Natural killer cell (primary cell): ENCODE measurements at regions not wholly inside any gene's neighbourhood (a gene's known extent, or its start where the extent isn't known, plus 50 kb on each side); places are given as distances from the start of the nearest gene placed in this dataset.

Source experiments
- ATAC-seq, 3 donors: fragments of 150-1000 bp in 2 of 3; fragments of 200-7000 bp in 1 of 3; cut with Tn5 transposase; 1 replicate in 1 of 3; 2 replicates in 2 of 3; pipeline ENCODE4 v1.10.0; 2021; ENCODE audit warnings: mild to moderate bottlenecking in 2 of 3, moderate library complexity in 2 of 3
- DNase-seq, 2 donors: peaks; one replicate each; pipeline versions ENCODE4 v3.0.0 to v3.0.0-alpha.2; 2013 to 2021; ENCODE audit warnings: mixed read lengths in 1 of 2
- H3K27ac ChIP-seq: one replicate; pipeline ENCODE4 v1.5.1; 2013; ENCODE audit warnings: mild to moderate bottlenecking, low read length
- H3K27me3 ChIP-seq: one replicate; pipeline ENCODE4 v1.6.1; 2013; ENCODE audit warnings: low read length; ENCODE audit not compliant: control insufficient read depth, insufficient read depth
- H3K36me3 ChIP-seq: one replicate; pipeline ENCODE4 v1.6.1; 2013; ENCODE audit warnings: low read length; ENCODE audit not compliant: control insufficient read depth, insufficient read depth
- H3K4me1 ChIP-seq: one replicate; pipeline ENCODE4 v1.6.1; 2013; ENCODE audit warnings: low read length; ENCODE audit not compliant: control insufficient read depth, insufficient read depth
- H3K4me3 ChIP-seq: one replicate; pipeline ENCODE4 v1.5.1; 2013; ENCODE audit warnings: low read length
- H3K9me3 ChIP-seq: one replicate; pipeline ENCODE4 v1.6.1; 2013; ENCODE audit warnings: low read length; ENCODE audit not compliant: control insufficient read depth, insufficient read depth
- H3K27ac Mint-ChIP-seq, 2 donors: one replicate each; pipeline ENCODE4 v1.8.0; 2022; ENCODE audit warnings: mild to moderate bottlenecking in 2 of 2, mixed read lengths in 2 of 2, moderate library complexity in 1 of 2
- H3K27me3 Mint-ChIP-seq, 2 donors: one replicate each; pipeline ENCODE4 v1.8.0; 2022; ENCODE audit warnings: low read depth in 2 of 2, mixed read lengths in 2 of 2
- H3K36me3 Mint-ChIP-seq: one replicate; pipeline ENCODE4 v1.8.0; 2022; ENCODE audit warnings: mixed read lengths
- H3K4me1 Mint-ChIP-seq, 2 donors: one replicate each; pipeline ENCODE4 v1.8.0; 2022; ENCODE audit warnings: mixed read lengths in 2 of 2
- H3K4me3 Mint-ChIP-seq: one replicate; pipeline ENCODE4 v1.8.0; 2022; ENCODE audit warnings: mild to moderate bottlenecking, moderate library complexity, mixed read lengths
- H3K9me3 Mint-ChIP-seq, 2 donors: one replicate each; pipeline ENCODE4 v1.8.0; 2022; ENCODE audit warnings: mixed read lengths in 2 of 2
- CTCF ChIP-seq: fragments of 200-600 bp; IDR thresholded peaks from one replicate; pipeline ENCODE4 v1.8.0; 2022; ENCODE audit warnings: antibody characterized with exemption
- WGBS: methylation state at CpG from one replicate; pipeline ENCODE4 v1.1.7; 2013; ENCODE audit warnings: missing lambda C conversion rate; ENCODE audit not compliant: insufficient coverage; 5-methylcytosine and 5-hydroxymethylcytosine counted together
- intact Hi-C: fragments of 100-400 bp; cut with micrococcal nuclease; formaldehyde crosslinking; loops from one replicate; pipeline ENCODE4 v1.14.2; 2022

DNA sequence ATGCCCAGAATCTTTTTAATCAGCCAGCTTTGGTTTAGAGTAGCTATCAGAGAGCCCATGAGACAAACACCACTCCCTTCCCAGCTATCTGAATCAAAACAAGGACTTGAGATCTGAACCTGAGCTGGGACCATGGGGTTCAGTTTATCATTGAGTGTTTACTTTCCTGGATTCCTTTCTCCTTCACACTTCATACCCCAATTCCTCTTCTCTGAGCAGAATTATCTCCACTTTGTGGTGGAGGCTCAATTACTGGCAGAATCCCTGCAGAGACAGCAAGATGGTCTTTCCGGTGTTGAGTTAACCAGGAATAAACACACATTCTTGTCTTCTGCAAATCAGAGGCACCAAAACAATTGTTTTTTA, 102.4 kb downstream of the RPL22L1 start:
- WGBS = 100% methylated on average over 1 of the region's 1 CpG
- Mint-ChIP-seq H3K36me3 (no peaks in the 10 kb centered on the region), H3K27ac (no peak overlapping the region), H3K27me3 (no peaks in the 10 kb centered on the region), H3K4me3 (no peak overlapping the region), H3K9me3 (no peaks in the 10 kb centered on the region), H3K4me1 (peaks cover 35 to 39% of the 10 kb centered on the region in 2 donors)
- Histone ChIP-seq H3K4me1 (peaks cover 24% of the 10 kb centered on the region), H3K4me3 (no peak overlapping the region), H3K9me3 (no peaks in the 10 kb centered on the region), H3K36me3 (no peaks in the 10 kb centered on the region), H3K27me3 (no peaks in the 10 kb centered on the region), H3K27ac (no peak overlapping the region)
- intact Hi-C loops = no loop called here
- no peak for DNase-seq
- ATAC-seq = no peak
- TF ChIP-seq CTCF = no peak

- no peaks in the 10 kb centered on the region for H3K27me3 Mint-ChIP-seq
- peaks cover 35 to 39% of the 10 kb centered on the region in 2 donors for H3K4me1 Mint-ChIP-seq
- Histone ChIP-seq H3K27ac (no peak overlapping the region), H3K4me3 (no peak overlapping the region), H3K27me3 (no peaks in the 10 kb centered on the region), H3K36me3 (no peaks in the 10 kb centered on the region), H3K9me3 (no peaks in the 10 kb centered on the region), H3K4me1 (peaks cover 24% of the 10 kb centered on the region)
- no peak for ATAC-seq
- H3K9me3 Mint-ChIP-seq = no peaks in the 10 kb centered on the region
- peak overlapping the region in 1 of 2 donors; percentile 1 for H3K27ac Mint-ChIP-seq
- DNase-seq = no peak
- H3K36me3 Mint-ChIP-seq = no peaks in the 10 kb centered on the region
- 74% methylated on average over 4 of the region's 4 CpGs for WGBS
- H3K4me3 Mint-ChIP-seq = peak overlapping the region; percentile 32
- TF ChIP-seq CTCF = no peak
- intact Hi-C loops = no loop called here
Measured at GRCh38 chr3:170766823-170767575, 103.0 kb downstream of the RPL22L1 start.

DNA sequence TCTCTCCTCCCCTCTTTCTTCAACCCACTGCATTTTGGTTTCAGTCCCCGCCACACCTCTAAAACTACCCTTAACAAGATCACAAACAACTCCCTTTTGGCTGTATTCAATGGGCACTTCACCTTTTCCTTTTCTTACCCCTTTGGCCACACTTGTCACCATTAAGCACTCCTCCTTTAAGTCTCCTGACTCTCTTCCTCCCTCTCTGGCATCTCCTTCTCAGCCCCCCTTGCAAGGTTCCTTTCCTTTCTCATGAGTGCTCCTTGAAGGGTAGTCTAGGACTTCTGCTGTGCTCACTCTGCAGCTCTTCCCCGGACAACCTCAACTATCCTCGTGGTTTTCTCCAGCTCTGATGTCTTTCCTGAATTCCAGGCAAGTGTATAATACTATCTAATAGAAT, 103.7 kb downstream of the RPL22L1 start:
- H3K36me3 Mint-ChIP-seq = no peaks in the 10 kb centered on the region
- intact Hi-C loops = no loop called here
- H3K27ac Mint-ChIP-seq = no peak overlapping the region
- Histone ChIP-seq H3K36me3 (no peaks in the 10 kb centered on the region), H3K27me3 (no peaks in the 10 kb centered on the region), H3K4me1 (peaks cover 24% of the 10 kb centered on the region), H3K9me3 (no peaks in the 10 kb centered on the region), H3K27ac (no peak overlapping the region), H3K4me3 (no peak overlapping the region)
- 100% methylated on average over 2 of the region's 3 CpGs for WGBS
- peaks cover 35 to 39% of the 10 kb centered on the region in 2 donors for H3K4me1 Mint-ChIP-seq
- H3K9me3 Mint-ChIP-seq = no peaks in the 10 kb centered on the region
- H3K27me3 Mint-ChIP-seq = no peaks in the 10 kb centered on the region
- H3K4me3 Mint-ChIP-seq = peak overlapping the region; percentile 32
- TF ChIP-seq CTCF = no peak
- ATAC-seq (no peak), DNase-seq (no peak)
